ENCODE measurements at regions not wholly inside any gene's neighbourhood (a gene's known extent, or its start where the extent isn't known, plus 50 kb on each side); places are given as distances from the start of the nearest gene placed in this dataset.

DNA sequence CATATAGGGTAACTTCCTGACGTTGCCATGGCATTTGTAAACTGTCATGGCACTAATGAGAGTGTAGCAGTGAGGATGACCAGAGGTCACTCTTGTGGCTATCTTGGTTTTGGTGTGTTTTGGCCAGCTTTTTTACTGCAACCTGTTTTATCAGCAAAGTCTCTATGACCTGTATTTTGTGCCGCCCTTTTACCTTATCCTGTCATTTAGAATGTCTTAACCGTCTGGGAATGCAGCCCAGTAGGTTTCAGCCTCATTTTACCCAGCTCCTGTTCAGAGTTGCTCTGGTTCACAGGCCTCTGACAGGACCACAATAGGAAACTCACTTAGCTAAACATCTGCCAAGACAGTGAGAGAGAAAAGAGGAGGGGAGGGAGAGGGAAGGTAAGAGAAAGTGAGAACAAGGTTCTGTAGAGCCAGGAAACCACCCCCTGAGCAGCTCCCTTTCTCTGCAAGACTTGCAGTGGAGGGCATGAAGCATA lies 64.8 kb upstream of the PLEKHG3 start:
- no peak for DNase-seq (ENCODE audit: low read depth)
- no peak overlapping the region for H3K4me3 ChIP-seq (ENCODE audit: low read depth, low read length)
- TF ChIP-seq, protein P1, sequence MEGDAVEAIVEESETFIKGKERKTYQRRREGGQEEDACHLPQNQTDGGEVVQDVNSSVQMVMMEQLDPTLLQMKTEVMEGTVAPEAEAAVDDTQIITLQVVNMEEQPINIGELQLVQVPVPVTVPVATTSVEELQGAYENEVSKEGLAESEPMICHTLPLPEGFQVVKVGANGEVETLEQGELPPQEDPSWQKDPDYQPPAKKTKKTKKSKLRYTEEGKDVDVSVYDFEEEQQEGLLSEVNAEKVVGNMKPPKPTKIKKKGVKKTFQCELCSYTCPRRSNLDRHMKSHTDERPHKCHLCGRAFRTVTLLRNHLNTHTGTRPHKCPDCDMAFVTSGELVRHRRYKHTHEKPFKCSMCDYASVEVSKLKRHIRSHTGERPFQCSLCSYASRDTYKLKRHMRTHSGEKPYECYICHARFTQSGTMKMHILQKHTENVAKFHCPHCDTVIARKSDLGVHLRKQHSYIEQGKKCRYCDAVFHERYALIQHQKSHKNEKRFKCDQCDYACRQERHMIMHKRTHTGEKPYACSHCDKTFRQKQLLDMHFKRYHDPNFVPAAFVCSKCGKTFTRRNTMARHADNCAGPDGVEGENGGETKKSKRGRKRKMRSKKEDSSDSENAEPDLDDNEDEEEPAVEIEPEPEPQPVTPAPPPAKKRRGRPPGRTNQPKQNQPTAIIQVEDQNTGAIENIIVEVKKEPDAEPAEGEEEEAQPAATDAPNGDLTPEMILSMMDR (conservative IDR thresholded peaks at IDR 0.05; ENCODE audit: low read depth, low read length) = no peak

DNA sequence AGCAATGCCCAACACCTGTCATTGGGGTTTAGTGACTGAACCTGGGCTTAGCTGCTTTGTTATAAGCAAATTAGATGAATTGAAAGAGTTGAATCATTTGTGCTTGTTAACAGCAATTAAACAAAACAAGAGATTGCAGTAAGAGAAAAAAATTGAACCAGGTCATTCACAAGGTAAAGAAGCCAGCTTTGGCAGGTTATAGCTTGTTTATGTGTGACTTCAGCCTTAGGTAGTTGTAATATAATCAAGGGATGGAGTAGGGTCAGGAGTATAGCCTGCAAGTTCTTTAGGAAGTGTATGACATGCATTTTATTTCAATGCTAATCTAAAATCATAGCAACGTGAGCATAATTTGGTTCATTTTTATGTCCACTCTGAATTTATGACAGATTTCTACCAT lies 63.4 kb upstream of the PLEKHG3 start:
- TF ChIP-seq, protein P1 (conservative IDR thresholded peaks at IDR 0.05; ENCODE audit: low read depth, low read length) = no peak
- DNase-seq (ENCODE audit: low read depth) = no peak
- no peak overlapping the region for H3K4me3 ChIP-seq (ENCODE audit: low read depth, low read length)

DNA sequence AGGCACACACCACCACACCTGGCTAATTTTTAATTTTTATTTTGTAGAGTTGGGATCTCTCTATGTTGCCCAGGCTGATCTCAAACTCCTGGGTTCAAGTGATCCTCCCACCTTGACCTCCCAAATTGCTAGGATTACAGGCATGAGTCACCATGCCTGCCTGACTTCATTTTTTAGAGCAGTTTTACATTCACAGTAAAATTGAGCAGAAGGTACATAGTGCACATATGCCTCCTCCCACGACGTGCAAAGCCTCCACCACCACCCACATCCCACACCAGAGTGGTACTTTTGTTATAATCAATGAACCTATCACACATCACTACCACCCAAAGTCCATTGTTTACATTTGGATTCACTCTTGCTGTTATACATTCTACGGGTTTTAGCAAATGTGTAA lies 62.5 kb upstream of the PLEKHG3 start:
- TF ChIP-seq, protein P1 (conservative IDR thresholded peaks at IDR 0.05; ENCODE audit: low read depth, low read length) = no peak
- H3K4me3 ChIP-seq (ENCODE audit: low read depth, low read length) = no peak overlapping the region
- no peak for DNase-seq (ENCODE audit: low read depth)

DNA sequence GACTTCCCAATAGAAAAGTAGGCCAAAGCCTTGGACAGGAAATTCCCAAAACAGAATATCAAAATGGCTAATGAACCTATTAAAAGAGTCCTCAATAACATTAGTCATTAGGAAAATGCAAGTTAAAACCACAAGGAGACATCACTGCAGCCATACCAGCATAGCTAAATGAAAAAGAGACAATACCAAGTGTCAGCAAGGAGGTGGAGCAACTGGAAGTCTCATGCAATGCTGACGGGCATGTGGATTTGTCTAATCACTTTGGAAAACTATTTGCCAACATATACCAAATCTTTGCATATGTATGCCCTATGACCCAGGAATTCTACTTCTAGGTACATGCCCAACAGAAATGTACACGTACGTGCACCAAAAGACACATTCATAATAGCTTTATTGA lies 60.5 kb upstream of the PLEKHG3 start:
- no peak for DNase-seq (ENCODE audit: low read depth)
- TF ChIP-seq, protein P1 (conservative IDR thresholded peaks at IDR 0.05; ENCODE audit: low read depth, low read length) = no peak
- no peak overlapping the region for H3K4me3 ChIP-seq (ENCODE audit: low read depth, low read length)

DNA sequence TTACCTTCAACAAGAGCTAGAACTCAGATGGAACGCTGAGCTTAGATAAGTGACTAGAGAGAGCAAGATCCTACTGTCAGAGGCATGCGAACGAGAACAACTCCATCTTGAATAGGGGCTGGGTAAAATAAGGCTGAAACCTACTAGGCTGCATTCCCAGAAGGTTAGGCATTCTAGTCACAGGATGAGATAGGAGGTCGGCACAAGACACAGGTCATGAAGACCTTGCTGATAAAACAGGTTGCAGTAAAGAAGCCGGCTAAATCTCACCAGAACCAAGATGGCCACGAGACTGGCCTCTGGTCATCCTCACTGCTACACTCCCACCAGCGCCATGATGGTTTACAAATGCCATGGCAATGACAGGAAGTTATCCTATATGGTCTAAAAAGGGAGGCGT lies 59.6 kb upstream of the PLEKHG3 start:
- no peak for DNase-seq (ENCODE audit: low read depth)
- TF ChIP-seq, protein P1 (conservative IDR thresholded peaks at IDR 0.05; ENCODE audit: low read depth, low read length) = no peak
- no peak overlapping the region for H3K4me3 ChIP-seq (ENCODE audit: low read depth, low read length)

DNA sequence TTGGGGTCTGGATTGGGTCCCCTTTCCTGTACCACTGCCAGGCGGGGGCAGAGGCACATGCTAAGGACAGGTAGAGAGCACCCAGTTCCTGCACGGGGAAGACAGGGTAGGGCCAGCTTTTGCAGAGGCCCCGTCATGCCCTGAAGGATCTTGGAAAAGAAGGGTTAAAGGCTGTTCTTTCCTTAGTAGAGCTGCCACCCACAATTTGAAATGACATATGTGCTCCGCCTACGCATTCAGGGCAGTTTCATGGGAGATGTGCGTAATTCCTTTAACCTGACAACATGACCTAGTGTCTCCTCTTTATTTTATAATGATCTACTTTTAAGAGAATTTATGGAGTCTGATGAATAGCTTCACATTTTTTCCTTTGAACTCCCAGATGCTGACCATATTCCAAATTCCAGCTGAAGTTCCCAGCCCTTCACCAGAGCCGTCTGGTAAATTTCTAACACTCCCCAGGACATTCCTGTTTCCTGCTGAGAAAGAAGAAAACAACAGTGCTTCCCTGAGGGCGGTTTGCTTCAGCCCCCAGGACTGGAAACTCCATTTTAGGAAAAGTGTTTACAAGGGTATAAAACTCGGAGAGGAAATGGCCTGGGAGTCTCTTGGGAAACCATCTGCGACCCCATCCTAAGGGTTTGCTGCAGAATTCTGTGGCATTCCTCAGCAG lies 58.9 kb upstream of the PLEKHG3 start:
- peak; percentile 70 for DNase-seq (ENCODE audit: low read depth)
- H3K4me3 ChIP-seq (ENCODE audit: low read depth, low read length) = no peak overlapping the region
- TF ChIP-seq, protein P1 (conservative IDR thresholded peaks at IDR 0.05; ENCODE audit: low read depth, low read length) = no peak

DNA sequence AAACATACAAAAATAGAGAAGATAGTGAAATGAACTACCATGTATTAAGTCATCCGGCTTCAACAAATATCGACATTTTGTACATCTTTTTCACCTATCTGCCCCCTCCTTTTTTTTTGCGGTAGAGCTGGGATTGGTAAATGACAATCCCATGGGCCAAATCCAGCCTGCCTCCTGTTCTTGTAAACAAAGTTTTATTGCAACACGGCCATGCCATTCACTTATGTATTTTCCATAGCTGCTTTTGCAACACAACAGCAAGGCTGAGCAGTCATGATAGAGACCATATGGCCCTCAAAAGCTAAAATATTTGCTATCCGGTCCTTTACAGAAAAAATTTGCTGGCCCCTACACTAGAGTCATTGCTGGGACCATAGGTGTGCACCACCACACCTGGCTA lies 58.1 kb upstream of the PLEKHG3 start:
- TF ChIP-seq, protein P1 (conservative IDR thresholded peaks at IDR 0.05; ENCODE audit: low read depth, low read length) = no peak
- DNase-seq (ENCODE audit: low read depth) = no peak
- H3K4me3 ChIP-seq (ENCODE audit: low read depth, low read length) = no peak overlapping the region
